ENCODE measurements at regions not wholly inside any gene's neighbourhood (a gene's known extent, or its start where the extent isn't known, plus 50 kb on each side); places are given as distances from the start of the nearest gene placed in this dataset.
"Not testable (repeated sequence)": the region's sequence is repeated elsewhere in the genome, so short reads cannot be mapped to it uniquely, and the experiment has no call there.

- DNase-seq (ENCODE audit: low spot score), result no peak
- peak; percentile 37 for ATAC-seq
Measured at GRCh38 chr3:20516311-20516710, 330.3 kb upstream of the SGO1 start.

- no peak for DNase-seq (ENCODE audit: low spot score)
- peak; percentile 88 for ATAC-seq
Measured at GRCh38 chr3:20515834-20516233, 329.8 kb upstream of the SGO1 start.

GRCh38 chr3:20511863-20512505 is 326.0 kb upstream of the SGO1 start:
- ATAC-seq, result peak; percentile 93
- DNase-seq (ENCODE audit: low spot score), result no peak

GRCh38 chr3:20510396-20510795 is 324.4 kb upstream of the SGO1 start:
- ATAC-seq (peak; percentile 66), DNase-seq (ENCODE audit: low spot score) (no peak)

GRCh38 chr3:20503394-20504082 is 317.5 kb upstream of the SGO1 start:
- no peak for DNase-seq (ENCODE audit: low spot score)
- ATAC-seq, result no peak

GRCh38 chr3:20490996-20491395 is 305.0 kb upstream of the SGO1 start:
- ATAC-seq (no peak), DNase-seq (ENCODE audit: low spot score) (no peak)

- no peak for DNase-seq (ENCODE audit: low spot score)
- no peak for ATAC-seq
Measured at GRCh38 chr3:20488151-20488550, 302.1 kb upstream of the SGO1 start.

- no peak for DNase-seq (ENCODE audit: low spot score)
Measured at GRCh38 chr3:20484126-20484525, 298.1 kb upstream of the SGO1 start.

GRCh38 chr3:20482350-20482749 is 296.3 kb upstream of the SGO1 start:
- DNase-seq (ENCODE audit: low spot score) (no peak), ATAC-seq (no peak)

More at GRCh38 chr3:20484126-20484525, 298.1 kb upstream of the SGO1 start:
- no peak for ATAC-seq

- ATAC-seq (no peak), DNase-seq (ENCODE audit: low spot score) (no peak)
Measured at GRCh38 chr3:20480786-20481365, 294.9 kb upstream of the SGO1 start.

GRCh38 chr3:20478436-20478835 is 292.4 kb upstream of the SGO1 start:
- DNase-seq (ENCODE audit: low spot score), result no peak
- no peak for ATAC-seq

GRCh38 chr3:20464237-20464636 is 278.2 kb upstream of the SGO1 start:
- DNase-seq (ENCODE audit: low spot score); ATAC-seq: not testable (repeated sequence)

- no peak for DNase-seq (ENCODE audit: low spot score)
- no peak for ATAC-seq
Measured at GRCh38 chr3:20462723-20463122, 276.7 kb upstream of the SGO1 start.

- ATAC-seq (no peak), DNase-seq (ENCODE audit: low spot score) (no peak)
Measured at GRCh38 chr3:20462226-20462625, 276.2 kb upstream of the SGO1 start.

GRCh38 chr3:20458994-20459716 is 273.1 kb upstream of the SGO1 start:
- ATAC-seq, result no peak

GRCh38 chr3:20456511-20456910 is 270.5 kb upstream of the SGO1 start:
- no peak for DNase-seq (ENCODE audit: low spot score)
- ATAC-seq, result no peak

More at GRCh38 chr3:20458994-20459716, 273.1 kb upstream of the SGO1 start:
- no peak for DNase-seq (ENCODE audit: low spot score)

- ATAC-seq (no peak), DNase-seq (ENCODE audit: low spot score) (no peak)
Measured at GRCh38 chr3:20451170-20451569, 265.2 kb upstream of the SGO1 start.

- DNase-seq (ENCODE audit: low spot score) (no peak), ATAC-seq (no peak)
Measured at GRCh38 chr3:20450611-20451010, 264.6 kb upstream of the SGO1 start.

GRCh38 chr3:20442846-20443245 is 256.8 kb upstream of the SGO1 start:
- ATAC-seq, result no peak

GRCh38 chr3:20427268-20427667 is 241.3 kb upstream of the SGO1 start:
- not testable (repeated sequence) for ATAC-seq; DNase-seq (ENCODE audit: low spot score)

More at GRCh38 chr3:20442846-20443245, 256.8 kb upstream of the SGO1 start:
- no peak for DNase-seq (ENCODE audit: low spot score)

- DNase-seq (ENCODE audit: low spot score), result no peak
Measured at GRCh38 chr3:20425138-20425537, 239.1 kb upstream of the SGO1 start.

More at GRCh38 chr3:20425138-20425537, 239.1 kb upstream of the SGO1 start:
- ATAC-seq, result no peak

All from left lobe of liver (tissue), 2 donors.